HG03558 (cell line): ENCODE measurements at regions not wholly inside any gene's neighbourhood (a gene's known extent, or its start where the extent isn't known, plus 50 kb on each side); places are given as distances from the start of the nearest gene placed in this dataset.

Experiments
- ATAC-seq: cut with Tn5 transposase; IDR thresholded peaks from one replicate; pipeline ENCODE4 v1.9.1; 2021; ENCODE audit warnings: moderate number of reproducible peaks; ENCODE audit not compliant: unreplicated experiment; ENCODE audit errors: extremely low read depth

- ATAC-seq, result no peak
Measured at GRCh38 chr6:43878823-43879495, 108.9 kb downstream of the VEGFA start.

- ATAC-seq, result no peak
Measured at GRCh38 chr6:43878127-43878634, 108.2 kb downstream of the VEGFA start.

- no peak for ATAC-seq
Measured at GRCh38 chr6:43877463-43878126, 107.6 kb downstream of the VEGFA start.

DNA sequence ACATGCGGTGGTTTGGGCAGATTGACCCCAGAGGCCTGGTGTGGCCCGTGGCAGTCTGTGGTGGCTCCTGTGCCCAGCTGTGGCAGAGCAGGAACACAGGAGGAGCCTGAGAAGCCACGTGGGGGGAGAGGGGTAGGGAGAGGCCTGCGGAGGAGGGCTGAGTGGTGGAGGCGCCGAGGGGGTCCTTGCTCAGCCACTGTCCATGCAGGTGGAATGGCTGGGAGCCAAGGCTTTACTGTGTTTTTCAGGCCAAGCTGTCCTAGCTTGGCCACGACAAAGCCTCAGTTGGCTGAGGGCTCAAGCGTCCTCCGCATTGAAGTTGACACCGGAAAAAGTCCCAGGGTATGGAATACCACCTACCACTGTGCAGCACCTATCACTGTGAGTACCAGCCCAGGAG lies 107.0 kb downstream of the VEGFA start:
- ATAC-seq, result no peak

GRCh38 chr6:43876602-43877001 lies 106.6 kb downstream of the VEGFA start:
- no peak for ATAC-seq

DNA sequence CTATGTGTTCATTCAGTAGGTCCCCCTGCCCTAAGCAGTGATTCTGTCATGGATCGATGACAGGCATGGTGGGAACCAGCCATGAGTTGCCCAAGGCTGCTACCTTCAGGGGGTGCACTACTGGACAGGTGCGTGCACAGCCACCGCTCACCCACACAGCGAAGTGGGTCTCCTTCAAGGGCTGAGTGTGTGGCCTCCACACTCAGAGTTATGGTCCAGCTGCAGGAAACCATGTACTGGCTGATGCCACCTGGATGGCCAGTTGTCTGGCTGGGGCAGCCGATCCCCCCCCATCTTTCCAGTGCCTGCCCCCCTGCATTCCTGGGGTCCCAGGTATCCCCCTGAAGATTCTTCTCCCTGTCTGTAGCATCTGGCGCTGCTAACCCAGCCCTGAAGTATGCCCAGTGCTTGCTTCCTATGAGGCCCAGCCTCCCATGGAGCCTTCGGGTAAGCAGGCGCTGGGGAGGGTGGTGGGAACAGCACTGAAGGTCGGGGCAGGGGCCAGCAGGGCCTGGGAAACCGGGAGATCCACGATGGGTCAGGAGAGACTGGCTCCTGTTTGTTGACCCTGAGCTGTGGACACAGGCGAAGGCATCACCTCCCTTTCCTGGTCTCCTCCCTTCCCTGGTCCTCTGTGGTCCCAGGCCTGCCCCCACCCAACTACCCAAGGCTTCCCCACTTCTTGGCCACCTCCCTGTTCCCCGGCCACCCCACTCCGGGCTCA lies 106.0 kb downstream of the VEGFA start:
- ATAC-seq, result no peak

GRCh38 chr6:43874814-43875590 lies 105.0 kb downstream of the VEGFA start:
- ATAC-seq, result no peak

GRCh38 chr6:43873806-43874714 lies 104.0 kb downstream of the VEGFA start:
- ATAC-seq, result no peak

GRCh38 chr6:43871933-43872332 lies 101.9 kb downstream of the VEGFA start:
- ATAC-seq, result no peak

GRCh38 chr6:43871284-43871683 lies 101.3 kb downstream of the VEGFA start:
- ATAC-seq, result no peak

DNA sequence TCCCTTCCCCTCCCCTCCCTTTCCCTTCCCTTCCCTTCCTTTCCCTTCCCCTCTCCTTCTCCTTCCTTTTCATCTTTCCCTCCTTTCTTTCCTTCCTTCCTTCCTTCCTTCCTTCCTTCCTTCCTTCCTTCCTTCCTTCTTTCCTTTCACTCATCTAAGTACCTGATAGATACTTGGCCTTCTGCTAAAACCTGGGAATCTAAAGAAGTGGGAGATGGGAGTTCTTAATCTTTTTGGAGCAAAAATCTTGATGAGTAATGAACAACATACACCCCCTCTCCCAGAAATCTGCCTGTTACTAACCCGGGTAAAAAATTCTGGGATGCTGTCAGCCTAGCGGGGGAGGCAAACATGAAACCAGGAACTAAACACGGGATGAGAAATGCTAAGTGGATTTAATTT lies 100.7 kb downstream of the VEGFA start:
- no peak for ATAC-seq

- ATAC-seq, result no peak
Measured at GRCh38 chr6:43869792-43870659, 100.0 kb downstream of the VEGFA start.

DNA sequence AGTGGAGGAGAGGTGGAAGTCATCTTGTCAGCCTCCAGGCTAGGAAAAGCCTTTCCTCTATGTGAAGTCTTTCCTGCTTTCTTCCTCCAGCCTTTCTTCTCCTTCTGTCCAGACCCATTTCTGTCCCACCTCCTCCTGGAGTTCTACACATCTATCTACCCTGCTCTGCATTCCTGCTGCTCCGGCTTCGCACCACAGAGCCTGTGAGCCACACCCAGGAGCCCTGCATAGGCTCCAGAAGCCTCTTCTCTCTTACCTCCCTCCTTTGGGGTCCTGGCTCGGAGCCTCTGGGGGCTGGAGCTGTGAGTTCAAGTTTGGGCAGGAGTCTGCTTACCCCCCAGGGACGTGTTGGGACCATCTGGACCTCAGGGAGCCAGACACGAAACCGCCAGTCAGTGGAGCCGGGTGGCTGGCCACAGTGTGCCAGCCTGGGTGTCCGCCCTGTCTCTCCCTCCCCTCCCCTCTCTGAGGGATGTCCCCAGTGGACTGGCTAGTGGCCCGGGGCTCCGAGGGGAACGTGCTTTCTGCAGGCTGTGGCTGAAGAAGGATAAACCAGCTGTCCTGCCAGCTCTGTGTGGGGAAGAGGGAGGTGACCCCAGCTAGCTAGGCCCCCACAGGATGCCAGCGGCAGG lies 99.2 kb downstream of the VEGFA start:
- no peak for ATAC-seq

DNA sequence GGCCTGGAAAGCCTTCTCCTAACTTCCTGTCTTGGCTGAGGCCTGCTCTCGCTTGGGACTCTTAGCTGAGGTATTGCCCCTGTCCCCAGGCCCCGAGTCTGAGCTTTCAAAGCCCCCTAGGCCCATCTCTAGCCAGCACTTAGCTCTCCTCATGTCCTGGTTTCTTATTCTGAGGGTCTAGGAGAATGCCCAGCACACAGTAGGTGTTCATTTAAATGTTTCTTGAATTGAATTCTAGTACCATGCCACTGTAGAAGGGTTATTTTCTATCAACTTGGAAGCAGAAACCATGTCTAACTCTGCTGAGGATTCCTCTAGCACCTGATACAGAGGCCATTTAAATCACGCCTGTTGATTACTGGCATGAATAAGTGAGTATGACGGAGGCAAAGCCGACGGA lies 98.5 kb downstream of the VEGFA start:
- no peak for ATAC-seq

DNA sequence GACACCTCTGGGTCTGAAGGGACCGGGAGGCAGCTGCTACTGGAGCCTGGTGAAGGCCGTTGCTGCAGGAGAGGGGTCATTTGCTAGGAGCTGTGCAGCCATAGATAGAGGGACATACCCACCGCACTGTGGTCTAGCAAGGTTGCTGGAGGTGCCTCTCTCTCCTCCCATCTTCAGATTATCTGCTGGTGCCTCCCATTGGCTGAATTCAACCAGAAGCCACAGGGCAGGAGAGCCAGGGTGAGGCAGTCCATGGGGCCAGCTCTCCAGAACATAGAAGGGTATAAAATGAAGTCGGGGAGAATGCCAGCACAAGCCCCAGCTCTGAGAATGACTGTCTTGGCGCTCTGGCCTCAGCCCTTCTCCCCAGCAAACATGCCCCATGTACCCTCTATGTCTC lies 98.0 kb downstream of the VEGFA start:
- ATAC-seq, result no peak

- no peak for ATAC-seq
Measured at GRCh38 chr6:43867246-43867645, 97.2 kb downstream of the VEGFA start.

GRCh38 chr6:43865932-43866645 lies 96.1 kb downstream of the VEGFA start:
- no peak for ATAC-seq

DNA sequence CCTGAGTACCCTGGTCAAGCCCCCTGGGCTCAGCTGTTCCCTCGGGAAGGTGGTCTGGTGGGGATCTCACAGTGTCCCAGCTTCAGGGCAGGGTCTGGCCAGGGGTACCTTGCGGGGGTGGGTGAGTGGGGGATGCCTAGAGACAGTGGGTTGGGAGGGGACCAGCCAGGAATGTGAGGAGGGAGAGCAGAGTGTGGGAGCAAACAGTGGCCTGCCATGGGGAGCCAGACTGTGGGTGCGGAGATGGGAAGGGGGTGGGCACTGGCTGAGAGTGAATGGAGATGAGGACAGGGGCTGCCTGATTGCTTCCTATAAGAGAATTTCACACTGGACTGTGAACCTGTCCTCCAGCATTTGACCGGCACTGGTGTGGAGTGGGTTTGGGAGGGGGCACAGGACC lies 95.1 kb downstream of the VEGFA start:
- ATAC-seq, result no peak
